B cell (primary cell): ENCODE measurements at regions not wholly inside any gene's neighbourhood (a gene's known extent, or its start where the extent isn't known, plus 50 kb on each side); places are given as distances from the start of the nearest gene placed in this dataset.

Experiments
- ATAC-seq: fragments of 200-7000 bp; cut with Tn5 transposase; one replicate; pipeline ENCODE4 v1.10.0; 2021; ENCODE audit warnings: low read depth, mild to moderate bottlenecking, moderate number of reproducible peaks, moderate library complexity
- CTCF ChIA-PET: fragments of 350-600 bp; sonication (Branson Sonifier 250); formaldehyde crosslinking; loops from one replicate; lab custom pipeline; 2021; ENCODE audit warnings: antibody characterized with exemption, inconsistent platforms; lab: Charles Lee
- POLR2A ChIA-PET: fragments of 350-600 bp; sonication (Branson Sonifier 250); formaldehyde crosslinking; loops from one replicate; lab custom pipeline; 2021; ENCODE audit warnings: antibody characterized with exemption; lab: Charles Lee
- DNase-seq: peaks from one replicate; pipeline ENCODE4 v3.0.0; 2013
- H2AFZ ChIP-seq: 2 replicates; pipeline ENCODE4 v1.6.1; 2012; ENCODE audit warnings: mild to moderate bottlenecking, low read depth, low read length; ENCODE audit not compliant: insufficient read depth, poor library complexity, severe bottlenecking
- H3K27ac ChIP-seq, 2 donors: 1 replicate in 1 of 2; 2 replicates in 1 of 2; pipeline ENCODE4 v1.5.1; 2012 to 2013; ENCODE audit warnings: low read length in 2 of 2, mild to moderate bottlenecking in 2 of 2, moderate library complexity in 1 of 2
- H3K27me3 ChIP-seq, 4 experiments: fragments of 200-600 bp in 1 of 4; sonication (generic) in 1 of 4; replicated peaks in 1 of 4; 1 replicate in 2 of 4; 2 replicates in 2 of 4; pipeline versions ENCODE4 v1.6.1 to v1.7.0; 2013 to 2016; ENCODE audit warnings: low read length in 3 of 4, mild to moderate bottlenecking in 2 of 4, mixed read lengths in 1 of 4, moderate library complexity in 1 of 4; ENCODE audit not compliant: insufficient read depth in 4 of 4, control insufficient read depth in 3 of 4; ENCODE audit errors: control extremely low read depth in 1 of 4
- H3K36me3 ChIP-seq, 2 experiments: replicated peaks in 1 of 2; 1 replicate in 1 of 2; 2 replicates in 1 of 2; pipeline versions ENCODE4 v1.6.1 to v1.7.1; 2013; ENCODE audit warnings: low read length in 1 of 2; ENCODE audit not compliant: insufficient read depth in 2 of 2, control insufficient read depth in 1 of 2; ENCODE audit errors: control extremely low read depth in 1 of 2, extremely low read depth in 1 of 2
- H3K4me1 ChIP-seq, 2 donors: fragments of 200-600 bp in 1 of 2; sonication (generic) in 1 of 2; 1 replicate in 1 of 2; 2 replicates in 1 of 2; pipeline versions ENCODE4 v1.5.1 to v1.6.1; 2013 to 2017; ENCODE audit warnings: low read length in 2 of 2; ENCODE audit not compliant: control insufficient read depth in 2 of 2, insufficient read depth in 2 of 2
- H3K4me2 ChIP-seq: replicated peaks from 2 replicates; pipeline ENCODE3; 2012; ENCODE audit warnings: mild to moderate bottlenecking, low read depth, low read length; ENCODE audit not compliant: poor library complexity, severe bottlenecking
- H3K4me3 ChIP-seq, 5 experiments: fragments of 200-600 bp in 1 of 5; sonication (generic) in 1 of 5; 1 replicate in 3 of 5; 2 replicates in 2 of 5; pipeline versions ENCODE4 v1.5.1 to v1.7.0; 2011 to 2016; ENCODE audit warnings: low read length in 4 of 5, mild to moderate bottlenecking in 4 of 5, low read depth in 2 of 5, control low read depth in 1 of 5, moderate library complexity in 1 of 5; ENCODE audit not compliant: insufficient read depth in 1 of 5; ENCODE audit errors: control extremely low read depth in 1 of 5, extremely low read depth in 1 of 5
- H3K79me2 ChIP-seq: fragments of 200-600 bp; sonication (generic); one replicate; pipeline ENCODE4 v1.6.0; 2016; ENCODE audit warnings: low read length; ENCODE audit not compliant: control insufficient read depth, insufficient read depth
- H3K9ac ChIP-seq: fragments of 200-600 bp; sonication (generic); 2 replicates; pipeline ENCODE4 v1.6.1; 2017; ENCODE audit warnings: mild to moderate bottlenecking, low read length, moderate library complexity
- H3K9me3 ChIP-seq, 3 donors: one replicate each; pipeline versions ENCODE4 v1.6.1 to v1.7.1; 2013; ENCODE audit warnings: low read length in 2 of 3; ENCODE audit not compliant: control insufficient read depth in 2 of 3, insufficient read depth in 1 of 3; ENCODE audit errors: control extremely low read depth in 1 of 3
- H4K20me1 ChIP-seq: 2 replicates; pipeline ENCODE4 v1.6.0; 2012; ENCODE audit warnings: mild to moderate bottlenecking, low read length; ENCODE audit not compliant: insufficient read depth, control insufficient read depth, poor library complexity, severe bottlenecking
- H3K27ac Mint-ChIP-seq: one replicate; pipeline ENCODE4 v1.8.0; 2021; ENCODE audit warnings: mixed read lengths
- H3K27me3 Mint-ChIP-seq: one replicate; pipeline ENCODE4 v1.8.0; 2021; ENCODE audit warnings: mixed read lengths
- H3K4me1 Mint-ChIP-seq: one replicate; pipeline ENCODE4 v1.8.0; 2021; ENCODE audit warnings: mixed read lengths
- H3K4me3 Mint-ChIP-seq: one replicate; pipeline ENCODE4 v1.8.0; 2021; ENCODE audit warnings: mixed read lengths
- H3K9me3 Mint-ChIP-seq: one replicate; pipeline ENCODE4 v1.8.0; 2022; ENCODE audit warnings: mixed read lengths; ENCODE audit not compliant: insufficient read depth
- EZH2 ChIP-seq: IDR thresholded peaks from 2 replicates; pipeline ENCODE4 v1.6.1; 2012; ENCODE audit warnings: borderline replicate concordance, low read depth, mild to moderate bottlenecking, moderate library complexity, low read length; ENCODE audit not compliant: insufficient read depth, poor library complexity, severe bottlenecking
- WGBS: methylation state at CpG from one replicate; pipeline ENCODE4 v1.1.5; 2013; ENCODE audit warnings: missing lambda C conversion rate; ENCODE audit not compliant: insufficient coverage; 5-methylcytosine and 5-hydroxymethylcytosine counted together
- intact Hi-C: fragments of 100-400 bp; cut with micrococcal nuclease; formaldehyde crosslinking; loops from one replicate; pipeline ENCODE4 v1.10.0; 2022
- TF ChIP-seq, protein P1 (sequence below): fragments of 200-600 bp; IDR thresholded peaks from one replicate; pipeline ENCODE4 v1.8.0; 2022; ENCODE audit warnings: antibody characterized with exemption, mild to moderate bottlenecking

DNA sequence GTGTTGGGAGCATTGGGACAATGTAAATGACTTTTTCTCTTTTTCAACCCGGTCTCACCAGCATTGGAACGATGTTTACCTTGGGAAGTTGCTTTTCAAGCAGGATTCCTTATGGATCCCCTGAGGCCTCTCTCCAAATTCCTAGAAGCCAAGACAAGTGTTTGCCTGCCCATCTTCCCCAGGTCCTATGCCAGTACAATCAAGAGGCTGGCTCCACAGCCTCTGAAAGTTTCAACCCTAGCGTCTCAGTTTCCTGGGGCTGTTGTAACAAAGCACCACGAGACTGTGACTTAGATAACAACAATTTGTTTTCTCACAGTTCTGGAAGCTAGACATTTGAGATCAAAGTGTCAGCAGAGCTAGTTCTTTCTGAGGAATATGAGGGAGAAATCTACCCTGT, 347.2 kb upstream of the UMPS start:
- DNase-seq (no peak), ATAC-seq (no peak)
- 81% methylated on average over 2 of the region's 4 CpGs for WGBS
- Mint-ChIP-seq H3K27me3 (peaks cover 40% of the 10 kb centered on the region), H3K4me1 (no peaks in the 10 kb centered on the region), H3K9me3 (no peaks in the 10 kb centered on the region), H3K27ac (no peak overlapping the region), H3K4me3 (no peak overlapping the region)
- Histone ChIP-seq H4K20me1 (no peaks in the 10 kb centered on the region), H3K36me3 (no peaks in the 10 kb centered on the region), H3K4me3 (no peak overlapping the region), H3K4me1 (no peaks in the 10 kb centered on the region), H3K27ac (no peak overlapping the region), H3K9me3 (no peaks in the 10 kb centered on the region), H3K27me3 (peaks cover 0 to 5% (median 5%) of the 10 kb centered on the region in 4 experiments), H3K79me2 (no peaks in the 10 kb centered on the region), H2AFZ (no peak overlapping the region), H3K9ac (no peak overlapping the region), H3K4me2 (no peak overlapping the region)
- CTCF ChIA-PET = no interaction called here
- intact Hi-C loops = no loop called here
- TF ChIP-seq, protein P1, sequence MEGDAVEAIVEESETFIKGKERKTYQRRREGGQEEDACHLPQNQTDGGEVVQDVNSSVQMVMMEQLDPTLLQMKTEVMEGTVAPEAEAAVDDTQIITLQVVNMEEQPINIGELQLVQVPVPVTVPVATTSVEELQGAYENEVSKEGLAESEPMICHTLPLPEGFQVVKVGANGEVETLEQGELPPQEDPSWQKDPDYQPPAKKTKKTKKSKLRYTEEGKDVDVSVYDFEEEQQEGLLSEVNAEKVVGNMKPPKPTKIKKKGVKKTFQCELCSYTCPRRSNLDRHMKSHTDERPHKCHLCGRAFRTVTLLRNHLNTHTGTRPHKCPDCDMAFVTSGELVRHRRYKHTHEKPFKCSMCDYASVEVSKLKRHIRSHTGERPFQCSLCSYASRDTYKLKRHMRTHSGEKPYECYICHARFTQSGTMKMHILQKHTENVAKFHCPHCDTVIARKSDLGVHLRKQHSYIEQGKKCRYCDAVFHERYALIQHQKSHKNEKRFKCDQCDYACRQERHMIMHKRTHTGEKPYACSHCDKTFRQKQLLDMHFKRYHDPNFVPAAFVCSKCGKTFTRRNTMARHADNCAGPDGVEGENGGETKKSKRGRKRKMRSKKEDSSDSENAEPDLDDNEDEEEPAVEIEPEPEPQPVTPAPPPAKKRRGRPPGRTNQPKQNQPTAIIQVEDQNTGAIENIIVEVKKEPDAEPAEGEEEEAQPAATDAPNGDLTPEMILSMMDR = no peak
- no peak for TF ChIP-seq EZH2
- POLR2A ChIA-PET = no interaction called here

DNA sequence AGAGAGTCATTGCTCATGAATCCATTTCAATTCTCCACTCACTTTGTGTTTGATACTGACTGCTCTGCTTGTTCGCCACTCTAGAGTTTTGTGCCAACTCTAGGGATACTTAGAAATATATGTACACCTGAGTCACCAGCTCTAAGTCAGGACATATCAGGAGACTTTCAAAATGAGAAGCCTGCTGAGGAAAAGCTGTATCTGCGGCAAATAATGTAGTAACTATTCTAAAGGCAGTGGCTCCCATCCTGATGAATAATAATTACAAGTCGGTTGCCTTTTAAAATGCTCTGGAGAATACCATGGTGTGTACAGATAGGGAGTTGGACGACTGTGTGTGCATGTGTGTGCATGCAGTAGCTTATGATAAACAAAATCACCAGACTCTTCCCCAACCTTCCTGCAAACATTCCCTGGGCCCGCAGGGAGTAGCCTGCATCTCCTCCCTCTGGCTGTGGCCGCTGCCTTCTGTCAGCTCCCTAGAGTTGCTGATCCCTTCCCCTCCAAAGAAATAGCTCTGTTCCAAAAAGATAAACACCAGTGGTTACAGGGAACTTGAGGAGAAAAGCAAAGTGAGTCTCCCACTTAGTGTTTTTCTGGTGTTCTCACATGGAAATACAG, 346.3 kb upstream of the UMPS start:
- Mint-ChIP-seq H3K9me3 (no peaks in the 10 kb centered on the region), H3K4me3 (no peak overlapping the region), H3K27ac (no peak overlapping the region), H3K27me3 (peaks cover 48% of the 10 kb centered on the region), H3K4me1 (no peaks in the 10 kb centered on the region)
- H3K4me1 ChIP-seq = no peaks in the 10 kb centered on the region
- ATAC-seq (no peak), DNase-seq (no peak)
- TF ChIP-seq EZH2 = no peak
- TF ChIP-seq, protein P1 = no peak
- no peak overlapping the region for H3K4me2 ChIP-seq
- H3K9ac ChIP-seq = no peak overlapping the region
- CTCF ChIA-PET = no interaction called here
- H3K79me2 ChIP-seq = no peaks in the 10 kb centered on the region
- H3K36me3 ChIP-seq = no peaks in the 10 kb centered on the region
- intact Hi-C loops = no loop called here
- H3K27ac ChIP-seq = no peak overlapping the region
- no peaks in the 10 kb centered on the region for H3K9me3 ChIP-seq
- H2AFZ ChIP-seq = no peak overlapping the region
- H3K4me3 ChIP-seq = no peak overlapping the region
- H3K27me3 ChIP-seq = peaks cover 0 to 12% (median 5%) of the 10 kb centered on the region in 4 experiments
- POLR2A ChIA-PET = no interaction called here
- WGBS = 82% methylated on average over 3 of the region's 6 CpGs
- H4K20me1 ChIP-seq = no peaks in the 10 kb centered on the region
